ENCODE measurements at regions not wholly inside any gene's neighbourhood (a gene's known extent, or its start where the extent isn't known, plus 50 kb on each side); places are given as distances from the start of the nearest gene placed in this dataset.

DNA sequence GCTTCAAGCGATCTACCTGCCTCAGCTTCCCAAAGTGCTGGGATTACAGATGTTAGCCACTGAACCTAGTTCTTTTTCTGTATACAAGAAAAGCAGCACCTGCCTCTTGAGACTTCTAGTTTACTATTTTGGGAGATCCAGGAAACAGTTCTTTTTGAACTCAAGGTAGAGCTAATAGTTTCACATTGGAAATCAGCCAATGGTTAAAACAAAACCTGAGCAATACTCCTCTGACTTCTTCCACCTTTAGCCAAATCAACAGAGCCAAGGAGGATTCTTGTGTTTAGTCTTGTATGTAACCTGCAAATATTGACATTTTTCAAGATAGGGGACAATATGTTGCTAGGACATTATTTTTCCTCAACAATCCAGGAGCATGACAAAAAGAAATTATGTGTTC, 349.4 kb downstream of the SH3GL2 start:
- Histone ChIP-seq H3K9me3 (ENCODE audit: low read length) (no peaks in the 10 kb centered on the region), H3K4me2 (ENCODE audit: low read length) (no peak overlapping the region), H2AFZ (ENCODE audit: low read length) (no peak overlapping the region), H3F3A (ENCODE audit: low read length, unreplicated experiment) (no peaks in the 10 kb centered on the region), H3K36me3 (ENCODE audit: low read depth, low read length) (no peaks in the 10 kb centered on the region), H3K9ac (ENCODE audit: low read length) (no peak overlapping the region), H3K4me3 (ENCODE audit: low read length) (no peak overlapping the region), H3K79me2 (ENCODE audit: low read length) (no peaks in the 10 kb centered on the region), H3K4me1 (ENCODE audit: insufficient read depth, low read length) (no peaks in the 10 kb centered on the region), H3K27ac (ENCODE audit: low read length) (no peak overlapping the region), H4K20me1 (ENCODE audit: low read length) (no peaks in the 10 kb centered on the region), H3K27me3 (ENCODE audit: low read length) (peaks cover 29% of the 10 kb centered on the region), H3K9me2 (replicated peaks; ENCODE audit: low read length) (no peaks in the 10 kb centered on the region)
- DNase-seq (no peak), ATAC-seq (no peak)
- CTCF ChIA-PET: no interaction called here
- POLR2A ChIA-PET (ENCODE audit: unreplicated experiment): no interaction called here
- intact Hi-C loops (cut with micrococcal nuclease): no loop called here
- TF ChIP-seq EZH2 (IDR thresholded peaks at IDR 0.05; ENCODE audit: low read length, unreplicated experiment) (no peak), EZH2phosphoT487 (IDR thresholded peaks at IDR 0.05; ENCODE audit: borderline replicate concordance, low read length) (no peak)
- TF ChIP-seq, protein P1, sequence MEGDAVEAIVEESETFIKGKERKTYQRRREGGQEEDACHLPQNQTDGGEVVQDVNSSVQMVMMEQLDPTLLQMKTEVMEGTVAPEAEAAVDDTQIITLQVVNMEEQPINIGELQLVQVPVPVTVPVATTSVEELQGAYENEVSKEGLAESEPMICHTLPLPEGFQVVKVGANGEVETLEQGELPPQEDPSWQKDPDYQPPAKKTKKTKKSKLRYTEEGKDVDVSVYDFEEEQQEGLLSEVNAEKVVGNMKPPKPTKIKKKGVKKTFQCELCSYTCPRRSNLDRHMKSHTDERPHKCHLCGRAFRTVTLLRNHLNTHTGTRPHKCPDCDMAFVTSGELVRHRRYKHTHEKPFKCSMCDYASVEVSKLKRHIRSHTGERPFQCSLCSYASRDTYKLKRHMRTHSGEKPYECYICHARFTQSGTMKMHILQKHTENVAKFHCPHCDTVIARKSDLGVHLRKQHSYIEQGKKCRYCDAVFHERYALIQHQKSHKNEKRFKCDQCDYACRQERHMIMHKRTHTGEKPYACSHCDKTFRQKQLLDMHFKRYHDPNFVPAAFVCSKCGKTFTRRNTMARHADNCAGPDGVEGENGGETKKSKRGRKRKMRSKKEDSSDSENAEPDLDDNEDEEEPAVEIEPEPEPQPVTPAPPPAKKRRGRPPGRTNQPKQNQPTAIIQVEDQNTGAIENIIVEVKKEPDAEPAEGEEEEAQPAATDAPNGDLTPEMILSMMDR (conservative IDR thresholded peaks at IDR 0.05; ENCODE audit: low read depth, low read length): no peak
- no TSS peak for BruUV-seq (replicated peaks)

DNA sequence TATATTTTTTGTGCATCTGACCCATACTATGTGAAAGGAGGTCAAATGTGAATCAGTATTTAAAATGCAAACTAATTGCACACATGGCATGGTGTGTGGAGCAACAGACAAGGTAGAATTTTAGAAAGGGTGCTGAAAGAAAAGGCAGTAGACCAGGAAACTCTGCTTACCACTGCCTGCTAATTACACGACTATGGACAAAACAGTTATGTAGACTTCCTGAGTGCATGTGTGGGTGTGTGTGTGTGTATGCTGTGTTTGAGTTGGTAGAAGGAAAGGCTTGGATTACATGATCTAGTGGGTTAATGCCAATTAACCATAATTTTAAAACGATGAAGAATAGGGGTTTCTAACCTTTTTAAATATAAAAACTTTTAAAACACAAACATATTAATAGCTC, 349.9 kb downstream of the SH3GL2 start:
- TF ChIP-seq EZH2phosphoT487 (IDR thresholded peaks at IDR 0.05; ENCODE audit: borderline replicate concordance, low read length) (no peak), EZH2 (IDR thresholded peaks at IDR 0.05; ENCODE audit: low read length, unreplicated experiment) (no peak)
- TF ChIP-seq, protein P1 (conservative IDR thresholded peaks at IDR 0.05; ENCODE audit: low read depth, low read length): no peak
- BruUV-seq (replicated peaks): no TSS peak

DNA sequence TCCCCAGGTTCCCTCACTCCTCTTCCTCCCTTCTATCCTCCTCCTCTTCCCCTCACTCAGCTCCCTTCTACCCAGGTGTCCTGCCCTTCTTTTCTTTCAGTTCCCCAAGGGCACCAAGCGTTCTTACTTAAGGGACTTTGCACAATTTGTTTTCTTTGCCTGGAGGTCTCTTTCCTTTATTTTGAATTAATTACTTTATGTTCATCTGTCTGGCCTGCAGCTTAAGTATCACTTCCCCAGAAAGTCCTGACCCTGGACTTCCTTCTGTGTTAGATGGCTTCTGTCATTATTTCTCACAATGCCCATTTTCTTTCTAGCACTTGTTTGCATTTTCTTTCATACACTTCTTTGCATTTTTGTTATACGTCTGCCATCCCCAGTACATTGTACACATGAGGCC, 350.6 kb downstream of the SH3GL2 start:
- Histone ChIP-seq H3K4me2 (ENCODE audit: low read length) (no peak overlapping the region), H3K27ac (ENCODE audit: low read length) (no peak overlapping the region), H3F3A (ENCODE audit: low read length, unreplicated experiment) (no peaks in the 10 kb centered on the region), H3K79me2 (ENCODE audit: low read length) (no peaks in the 10 kb centered on the region), H2AFZ (ENCODE audit: low read length) (no peak overlapping the region), H4K20me1 (ENCODE audit: low read length) (no peaks in the 10 kb centered on the region), H3K9me3 (ENCODE audit: low read length) (no peaks in the 10 kb centered on the region), H3K4me3 (ENCODE audit: low read length) (no peak overlapping the region), H3K36me3 (ENCODE audit: low read depth, low read length) (no peaks in the 10 kb centered on the region), H3K9ac (ENCODE audit: low read length) (no peak overlapping the region), H3K9me2 (replicated peaks; ENCODE audit: low read length) (no peaks in the 10 kb centered on the region), H3K4me1 (ENCODE audit: insufficient read depth, low read length) (no peaks in the 10 kb centered on the region), H3K27me3 (ENCODE audit: low read length) (peaks cover 38% of the 10 kb centered on the region)
- CTCF ChIA-PET: no interaction called here
- intact Hi-C loops (cut with micrococcal nuclease): no loop called here
- DNase-seq: no peak
- POLR2A ChIA-PET (ENCODE audit: unreplicated experiment): no interaction called here
- TF ChIP-seq EZH2phosphoT487 (IDR thresholded peaks at IDR 0.05; ENCODE audit: borderline replicate concordance, low read length): no peak
- TF ChIP-seq EZH2 (IDR thresholded peaks at IDR 0.05; ENCODE audit: low read length, unreplicated experiment): no peak
- TF ChIP-seq, protein P1 (conservative IDR thresholded peaks at IDR 0.05; ENCODE audit: low read depth, low read length): no peak
- ATAC-seq: no peak
- BruUV-seq (replicated peaks): no TSS peak

More for the DNA sequence above, 349.9 kb downstream of the SH3GL2 start:
- Histone ChIP-seq H3K27ac (ENCODE audit: low read length) (no peak overlapping the region), H3K79me2 (ENCODE audit: low read length) (no peaks in the 10 kb centered on the region), H3K9me3 (ENCODE audit: low read length) (no peaks in the 10 kb centered on the region), H3K9me2 (replicated peaks; ENCODE audit: low read length) (no peaks in the 10 kb centered on the region), H3K36me3 (ENCODE audit: low read depth, low read length) (no peaks in the 10 kb centered on the region), H4K20me1 (ENCODE audit: low read length) (no peaks in the 10 kb centered on the region), H3F3A (ENCODE audit: low read length, unreplicated experiment) (no peaks in the 10 kb centered on the region), H2AFZ (ENCODE audit: low read length) (no peak overlapping the region), H3K4me2 (ENCODE audit: low read length) (no peak overlapping the region), H3K4me1 (ENCODE audit: insufficient read depth, low read length) (no peaks in the 10 kb centered on the region), H3K9ac (ENCODE audit: low read length) (no peak overlapping the region), H3K4me3 (ENCODE audit: low read length) (no peak overlapping the region), H3K27me3 (ENCODE audit: low read length) (peaks cover 30% of the 10 kb centered on the region)
- intact Hi-C loops (cut with micrococcal nuclease): no loop called here
- no peak for DNase-seq
- ChIA-PET POLR2A (ENCODE audit: unreplicated experiment) (no interaction called here), CTCF (no interaction called here)
- ATAC-seq: no peak
